NCI-H748 (cell line): ENCODE measurements at regions not wholly inside any gene's neighbourhood (a gene's known extent, or its start where the extent isn't known, plus 50 kb on each side); places are given as distances from the start of the nearest gene placed in this dataset.

Source experiments
- DNase-seq: peaks from one replicate; lab custom pipeline; 2025; ENCODE audit not compliant: unreplicated experiment; lab: John Stamatoyannopoulos, UW

DNA sequence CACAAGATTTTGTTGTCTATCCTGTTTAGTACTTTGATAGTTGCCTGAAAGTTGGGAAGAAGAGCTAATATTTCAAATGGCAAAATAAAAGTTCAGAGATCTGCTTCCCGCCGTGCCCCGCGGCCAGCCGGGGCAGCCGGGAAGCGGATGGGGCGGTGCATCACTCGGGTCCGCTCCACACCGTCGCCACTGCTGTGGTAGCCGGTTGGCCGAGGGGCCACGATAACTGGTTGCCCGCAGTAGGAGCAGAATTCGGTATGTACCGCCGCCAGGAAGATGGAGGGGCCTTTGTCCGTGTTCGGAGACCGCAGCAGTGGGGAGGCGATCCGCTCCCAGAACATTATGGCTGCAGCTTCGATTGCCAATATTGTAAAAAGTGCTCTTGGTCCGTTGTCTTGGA, 427.2 kb upstream of the PDE3A start:
- DNase-seq: no peak

- DNase-seq: no peak
These were observed 422.5 kb upstream of the PDE3A start for GRCh38 chr12:19945559-19946435.

- no peak for DNase-seq
These were observed 421.8 kb upstream of the PDE3A start for GRCh38 chr12:19946550-19946949.

DNA sequence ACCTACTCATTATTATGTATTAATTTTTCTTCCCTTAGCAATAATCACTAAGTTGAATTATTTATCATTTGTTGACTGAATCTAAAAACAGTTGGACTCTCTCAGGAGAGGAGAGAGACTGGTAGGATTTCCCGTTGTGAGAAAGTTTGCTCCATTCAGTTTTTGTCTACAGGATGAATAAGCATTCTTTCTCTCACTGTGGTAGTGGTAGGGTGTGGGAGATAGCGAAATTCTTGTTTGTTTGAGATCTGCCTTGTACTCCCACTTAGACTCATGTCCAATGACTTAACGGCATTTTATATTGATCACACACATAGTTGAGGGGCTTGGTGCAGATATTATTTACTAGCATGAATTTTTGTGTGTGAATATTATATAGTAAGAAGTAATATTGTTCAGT, 421.0 kb upstream of the PDE3A start:
- DNase-seq: no peak

GRCh38 chr12:19951664-19952063, 416.7 kb upstream of the PDE3A start:
- no peak for DNase-seq

DNA sequence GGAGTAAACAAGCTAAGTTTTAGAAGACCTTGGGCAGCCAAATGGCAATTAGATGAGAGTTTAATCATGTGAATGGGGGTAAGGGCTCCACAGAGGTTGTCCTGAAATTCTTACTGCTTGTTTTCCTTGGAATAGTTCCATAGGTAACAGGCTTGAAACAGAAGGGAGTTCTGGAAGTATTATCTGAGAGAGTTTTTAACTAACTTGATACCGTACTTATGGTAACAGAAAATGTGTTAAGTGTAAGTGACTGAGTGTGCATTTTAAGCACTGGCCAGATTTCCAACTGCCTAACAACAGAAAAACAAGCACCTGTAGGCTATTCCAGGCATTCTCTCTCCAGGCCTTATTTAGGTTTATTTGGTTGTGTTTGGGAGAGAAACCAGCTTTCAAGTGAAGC, 414.6 kb upstream of the PDE3A start:
- DNase-seq: no peak

- no peak for DNase-seq
These were observed 414.2 kb upstream of the PDE3A start for GRCh38 chr12:19954163-19954562.

GRCh38 chr12:19957308-19958125, 410.8 kb upstream of the PDE3A start:
- no peak for DNase-seq

- DNase-seq: no peak
These were observed 409.9 kb upstream of the PDE3A start for GRCh38 chr12:19958389-19958788.

DNA sequence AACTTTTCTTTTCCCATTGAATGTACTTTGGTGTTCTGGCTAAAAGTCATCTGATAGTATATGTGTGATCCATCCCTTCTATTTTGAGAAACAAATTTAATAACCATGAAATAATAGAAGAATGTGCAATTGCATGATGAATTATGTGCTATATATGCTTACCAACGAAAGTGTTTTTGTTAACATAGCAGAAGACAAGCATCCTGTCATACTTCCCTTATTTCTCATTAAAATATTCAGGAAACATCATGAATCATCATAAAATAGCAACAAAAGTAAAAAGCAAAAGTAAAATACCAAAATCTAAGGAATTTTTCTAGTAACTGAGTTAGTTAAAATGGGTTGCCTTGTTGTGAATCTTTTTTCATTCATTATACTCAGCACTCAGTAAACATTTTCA, 409.0 kb upstream of the PDE3A start:
- DNase-seq: no peak

DNA sequence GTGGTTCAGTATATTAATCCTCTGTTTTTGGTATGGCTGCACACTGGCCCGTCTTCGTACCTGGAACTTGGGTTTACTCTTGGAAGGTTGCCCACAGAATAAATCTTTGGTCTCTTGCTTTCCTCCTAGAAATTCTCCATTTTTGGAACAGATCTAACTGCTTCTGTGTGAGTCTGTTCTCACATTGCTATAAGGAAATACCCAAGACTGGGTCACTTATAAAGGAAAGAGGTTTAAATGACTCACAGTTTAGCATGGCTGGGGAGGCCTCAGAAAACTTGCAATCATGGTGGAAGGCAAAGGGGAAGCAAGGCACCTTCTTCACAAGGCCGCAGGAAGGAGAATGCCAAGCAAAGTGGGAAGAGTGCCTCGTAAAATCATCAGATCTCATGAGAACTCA, 407.8 kb upstream of the PDE3A start:
- DNase-seq: no peak

GRCh38 chr12:19962192-19962591, 406.1 kb upstream of the PDE3A start:
- DNase-seq: no peak

GRCh38 chr12:19963972-19964371, 404.4 kb upstream of the PDE3A start:
- no peak for DNase-seq

DNA sequence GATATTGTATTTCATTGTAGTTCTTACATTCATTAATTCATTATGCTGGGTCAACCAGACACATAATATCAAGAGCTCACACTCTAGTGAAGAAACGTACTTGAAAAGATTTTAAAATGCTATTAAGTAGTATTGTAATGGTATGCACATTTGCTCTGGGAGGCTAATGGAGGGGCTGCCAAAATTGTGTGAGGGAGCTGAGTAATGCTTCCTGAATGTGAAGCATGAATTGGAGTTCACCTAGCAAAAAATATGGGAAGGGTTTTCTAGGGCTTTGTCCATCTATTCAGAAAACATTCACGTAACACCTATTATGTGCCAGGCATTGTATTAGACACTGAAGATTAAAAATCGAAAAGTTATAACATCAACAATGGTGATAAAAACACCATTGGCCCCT, 403.8 kb upstream of the PDE3A start:
- DNase-seq: no peak

DNA sequence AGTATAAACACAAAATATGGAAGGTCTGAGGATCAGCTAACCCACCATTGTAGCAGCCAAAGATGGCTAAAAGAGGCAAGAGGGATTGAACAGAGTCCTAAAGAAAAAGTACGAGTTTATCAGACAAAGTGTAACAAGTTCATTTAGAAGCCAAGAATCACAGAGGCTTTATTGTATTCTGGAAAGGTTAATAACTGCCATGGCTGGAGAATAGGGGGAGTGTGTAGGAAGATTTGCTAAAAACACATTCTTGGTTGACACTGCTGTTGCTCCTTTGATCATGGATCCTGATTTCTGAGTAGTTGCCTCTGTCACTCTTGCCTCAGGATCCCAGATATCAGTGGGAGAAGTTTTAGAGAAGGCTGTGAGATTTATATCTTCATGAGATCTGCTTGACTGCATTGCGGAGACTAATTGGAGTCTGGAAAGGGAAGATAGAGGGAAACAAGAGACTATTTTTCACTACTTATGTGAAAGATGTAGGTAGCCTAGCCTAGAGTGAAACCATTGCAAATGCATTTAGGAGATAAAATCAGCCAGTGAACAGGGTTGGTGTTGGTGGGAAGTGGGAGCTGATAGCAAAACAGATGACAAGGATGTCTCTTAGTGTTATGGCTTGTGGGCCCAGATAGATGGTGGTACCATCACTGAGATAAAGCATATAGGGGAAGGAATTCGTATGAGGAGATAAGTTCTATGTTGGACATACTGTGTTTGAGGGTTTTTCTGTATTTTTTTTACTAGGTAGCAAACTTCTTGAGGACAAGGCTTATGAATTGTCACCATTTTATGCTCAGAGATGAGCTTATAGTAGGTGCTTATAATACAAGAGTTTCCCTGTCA, 402.9 kb upstream of the PDE3A start:
- no peak for DNase-seq

DNA sequence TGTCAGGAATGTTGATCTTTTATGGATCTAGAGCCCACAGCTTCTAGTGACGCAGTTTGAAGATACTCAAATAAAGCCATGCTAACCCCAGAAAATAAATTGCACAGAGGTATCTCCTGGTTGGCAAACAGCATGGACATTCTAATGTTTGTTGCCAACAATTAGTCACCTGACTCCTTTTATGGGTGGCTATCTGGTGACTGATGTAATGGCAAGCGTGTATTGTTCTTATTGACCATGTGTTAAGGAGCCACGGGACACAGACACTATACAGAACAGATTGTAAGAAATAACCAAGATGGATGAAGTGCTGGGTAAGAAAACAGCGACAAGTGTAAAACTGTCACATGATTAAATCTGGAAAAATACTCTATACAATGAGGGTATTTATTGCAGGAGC, 401.3 kb upstream of the PDE3A start:
- DNase-seq: peak; percentile 61

DNA sequence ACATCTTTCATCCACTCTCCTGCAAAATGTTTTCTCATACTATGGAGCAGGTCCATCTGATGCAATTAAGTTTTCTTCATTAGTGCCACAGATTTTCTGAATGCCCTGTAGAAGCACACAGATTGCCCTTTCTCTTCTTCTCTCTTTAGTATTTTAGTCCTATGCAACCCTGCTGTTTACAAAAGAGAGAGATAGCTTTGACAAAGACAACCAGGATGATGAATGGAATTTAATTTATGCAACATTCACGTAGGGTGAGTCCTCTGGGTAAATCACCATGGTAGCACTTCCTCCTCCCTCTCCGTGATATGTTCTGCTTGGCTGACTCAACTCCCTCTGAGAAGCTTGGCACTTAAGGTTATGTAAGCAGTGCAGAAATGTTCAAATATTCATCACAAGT, 400.9 kb upstream of the PDE3A start:
- DNase-seq: peak; percentile 81

DNA sequence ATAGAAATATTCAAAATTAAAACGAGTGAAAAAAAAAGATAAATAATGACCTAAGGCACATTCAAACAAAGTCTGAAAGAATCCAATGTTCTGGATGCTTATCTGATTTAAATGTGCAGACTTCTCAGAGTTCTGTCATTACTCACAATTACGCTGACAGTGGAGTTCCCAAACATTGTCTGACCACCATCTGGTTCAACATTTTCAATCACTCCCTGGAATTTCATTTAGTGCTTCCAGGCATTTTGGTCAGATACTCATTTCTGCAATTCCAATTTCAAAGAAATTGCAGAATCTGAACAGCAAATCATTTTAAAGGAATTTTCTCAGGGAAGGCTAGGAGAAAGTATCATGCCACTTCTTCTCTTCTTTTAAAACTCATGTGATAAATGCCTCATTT, 398.2 kb upstream of the PDE3A start:
- no peak for DNase-seq

DNA sequence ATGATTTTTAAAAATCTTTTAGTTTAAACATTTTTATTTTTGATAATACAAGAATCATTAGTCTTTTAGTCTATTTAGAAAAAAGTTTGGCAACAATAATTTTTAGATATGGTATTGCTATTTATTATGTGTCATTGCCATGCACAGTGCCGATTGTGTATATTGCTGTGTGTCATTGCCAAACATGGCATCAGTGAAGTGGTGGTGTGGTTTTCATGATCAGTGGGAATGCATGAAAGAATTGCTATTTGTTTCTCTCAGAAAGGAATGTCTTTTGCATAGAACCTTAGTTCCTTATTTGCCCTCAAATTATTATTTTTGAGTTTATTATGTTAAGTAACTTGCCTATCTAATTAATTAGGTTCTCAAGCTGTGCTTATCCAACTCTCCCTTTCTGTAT, 397.5 kb upstream of the PDE3A start:
- no peak for DNase-seq

GRCh38 chr12:19971361-19972280, 396.7 kb upstream of the PDE3A start:
- DNase-seq: peak; percentile 84
